Neural progenitor cell (in vitro differentiated cells): ENCODE measurements at regions not wholly inside any gene's neighbourhood (a gene's known extent, or its start where the extent isn't known, plus 50 kb on each side); places are given as distances from the start of the nearest gene placed in this dataset.

Experiments used
- DNase-seq: peaks from one replicate; pipeline ENCODE4 v3.0.0-alpha.2; 2016; ENCODE audit warnings: low spot score
- H2AFZ ChIP-seq: fragments of 200-600 bp; sonication (generic); replicated peaks from 2 replicates; pipeline ENCODE4 v1.6.1; 2016; ENCODE audit warnings: antibody characterized with exemption
- H3F3A ChIP-seq: fragments of 200-600 bp; sonication (generic); 2 replicates; pipeline ENCODE4 v1.6.1; 2016; ENCODE audit warnings: antibody characterized with exemption, low read depth
- H3K27ac ChIP-seq: fragments of 200-600 bp; sonication (generic); 2 replicates; pipeline ENCODE4 v1.5.1; 2016; ENCODE audit warnings: mild to moderate bottlenecking
- H3K27me3 ChIP-seq: fragments of 200-600 bp; sonication (generic); 2 replicates; pipeline ENCODE4 v1.6.1; 2016; ENCODE audit warnings: mild to moderate bottlenecking, moderate library complexity
- H3K36me3 ChIP-seq: fragments of 200-600 bp; sonication (generic); 2 replicates; pipeline ENCODE4 v1.5.1; 2016
- H3K4me1 ChIP-seq: fragments of 200-600 bp; sonication (generic); 2 replicates; pipeline ENCODE4 v1.6.1; 2016; ENCODE audit warnings: mixed run types
- H3K4me2 ChIP-seq: fragments of 200-600 bp; sonication (generic); 2 replicates; pipeline ENCODE4 v1.6.1; 2016
- H3K4me3 ChIP-seq: fragments of 200-600 bp; sonication (generic); 2 replicates; pipeline ENCODE4 v1.5.1; 2016
- H3K79me2 ChIP-seq: fragments of 200-600 bp; sonication (generic); 2 replicates; pipeline ENCODE4 v1.6.1; 2016; ENCODE audit warnings: low read depth
- H3K9ac ChIP-seq: fragments of 200-600 bp; sonication (generic); 2 replicates; pipeline ENCODE4 v1.6.1; 2016
- H3K9me3 ChIP-seq: fragments of 200-600 bp; sonication (generic); 2 replicates; pipeline ENCODE4 v1.5.1; 2016; ENCODE audit warnings: low read depth
- H4K20me1 ChIP-seq: fragments of 200-600 bp; sonication (generic); 2 replicates; pipeline ENCODE4 v1.6.1; 2016; ENCODE audit warnings: low read depth
- H3K27ac Mint-ChIP-seq: 3 replicates; pipeline ENCODE4 v1.8.0; 2021; ENCODE audit warnings: mixed read lengths
- H3K27me3 Mint-ChIP-seq: 2 replicates; pipeline ENCODE4 v1.8.0; 2022; ENCODE audit warnings: low read depth, mild to moderate bottlenecking, inconsistent platforms, moderate library complexity, mixed read lengths; ENCODE audit not compliant: insufficient read depth
- H3K36me3 Mint-ChIP-seq: 3 replicates; pipeline ENCODE4 v1.8.0; 2021; ENCODE audit warnings: mixed read lengths
- H3K4me1 Mint-ChIP-seq: 3 replicates; pipeline ENCODE4 v1.8.0; 2021; ENCODE audit warnings: mixed read lengths
- H3K4me3 Mint-ChIP-seq: 3 replicates; pipeline ENCODE4 v1.8.0; 2021; ENCODE audit warnings: mild to moderate bottlenecking, moderate library complexity, mixed read lengths
- H3K9me3 Mint-ChIP-seq: 3 replicates; pipeline ENCODE4 v1.8.0; 2020; ENCODE audit warnings: mixed read lengths
- CTCF ChIP-seq: fragments of 200-600 bp; sonication (generic); IDR thresholded peaks from 2 replicates; pipeline ENCODE4 v1.5.1; 2017; ENCODE audit warnings: antibody characterized with exemption, mild to moderate bottlenecking
- EZH2 ChIP-seq: fragments of 200-600 bp; sonication (generic); IDR thresholded peaks from 2 replicates; pipeline ENCODE4 v1.6.1; 2017; ENCODE audit warnings: antibody characterized with exemption, mild to moderate bottlenecking, moderate library complexity
- EZH2phosphoT487 ChIP-seq: fragments of 200-600 bp; sonication (generic); IDR thresholded peaks from 2 replicates; pipeline ENCODE4 v1.6.1; 2017; ENCODE audit warnings: antibody characterized with exemption

GRCh38 chr21:33171616-33172169 lies 58.0 kb upstream of the IFNAR2 start:
- no peaks in the 10 kb centered on the region for H4K20me1 ChIP-seq
- TF ChIP-seq EZH2, result no peak
- no peak for TF ChIP-seq EZH2phosphoT487
- TF ChIP-seq CTCF, result no peak
- no peaks in the 10 kb centered on the region for H3K36me3 Mint-ChIP-seq
- H3K9me3 ChIP-seq, result no peaks in the 10 kb centered on the region
- peaks cover 16% of the 10 kb centered on the region for H3K4me1 Mint-ChIP-seq
- H3K4me3 Mint-ChIP-seq, result no peak overlapping the region
- no peaks in the 10 kb centered on the region for H3K36me3 ChIP-seq
- H3K27ac ChIP-seq, result no peak overlapping the region
- H3K27ac Mint-ChIP-seq, result no peak overlapping the region
- H3K4me3 ChIP-seq, result no peak overlapping the region
- peak overlapping the region; percentile 0 for H2AFZ ChIP-seq
- H3K4me1 ChIP-seq, result peaks cover 11% of the 10 kb centered on the region
- peaks cover 14% of the 10 kb centered on the region for H3K27me3 Mint-ChIP-seq
- no peak overlapping the region for H3K4me2 ChIP-seq
- H3K27me3 ChIP-seq, result no peaks in the 10 kb centered on the region
- no peak overlapping the region for H3K9ac ChIP-seq
- peaks cover 8% of the 10 kb centered on the region for H3K9me3 Mint-ChIP-seq
- H3F3A ChIP-seq, result peaks cover 8% of the 10 kb centered on the region
- DNase-seq, result peak; percentile 45
- H3K79me2 ChIP-seq, result no peaks in the 10 kb centered on the region

- H3K4me1 ChIP-seq, result peaks cover 11% of the 10 kb centered on the region
- no peak for DNase-seq
- no peaks in the 10 kb centered on the region for H3K9me3 ChIP-seq
- H2AFZ ChIP-seq, result no peak overlapping the region
- no peaks in the 10 kb centered on the region for H3K79me2 ChIP-seq
- H3K4me3 Mint-ChIP-seq, result no peak overlapping the region
- H3K27ac Mint-ChIP-seq, result no peak overlapping the region
- no peak overlapping the region for H3K9ac ChIP-seq
- TF ChIP-seq EZH2, result no peak
- no peak for TF ChIP-seq EZH2phosphoT487
- TF ChIP-seq CTCF, result no peak
- H3K4me1 Mint-ChIP-seq, result peaks cover 12% of the 10 kb centered on the region
- H3K9me3 Mint-ChIP-seq, result no peaks in the 10 kb centered on the region
- peaks cover 6% of the 10 kb centered on the region for H3K27me3 Mint-ChIP-seq
- H3K27ac ChIP-seq, result no peak overlapping the region
- no peaks in the 10 kb centered on the region for H4K20me1 ChIP-seq
- H3K4me3 ChIP-seq, result no peak overlapping the region
- H3K4me2 ChIP-seq, result no peak overlapping the region
- no peaks in the 10 kb centered on the region for H3K27me3 ChIP-seq
- no peaks in the 10 kb centered on the region for H3K36me3 Mint-ChIP-seq
- no peaks in the 10 kb centered on the region for H3K36me3 ChIP-seq
- H3F3A ChIP-seq, result peaks cover 8% of the 10 kb centered on the region
Observed at GRCh38 chr21:33174756-33175155, 55.0 kb upstream of the IFNAR2 start.
